HuH-7 (cell line): ENCODE measurements at regions not wholly inside any gene's neighbourhood (a gene's known extent, or its start where the extent isn't known, plus 50 kb on each side); places are given as distances from the start of the nearest gene placed in this dataset.

ENCODE experiments used
- DNase-seq: peaks from one replicate; pipeline ENCODE4 v3.0.0; 2011; ENCODE audit warnings: low spot score

- no peak for DNase-seq
Measured at GRCh38 chr12:92299744-92300143, 154.1 kb upstream of the BTG1 start.

- DNase-seq, result no peak
Measured at GRCh38 chr12:92299344-92299743, 153.7 kb upstream of the BTG1 start.

- no peak for DNase-seq
Measured at GRCh38 chr12:92297932-92298696, 152.5 kb upstream of the BTG1 start.

GRCh38 chr12:92297405-92297804 lies 151.8 kb upstream of the BTG1 start:
- no peak for DNase-seq

- DNase-seq, result no peak
Measured at GRCh38 chr12:92295523-92295922, 149.9 kb upstream of the BTG1 start.

GRCh38 chr12:92294676-92295440 lies 149.2 kb upstream of the BTG1 start:
- no peak for DNase-seq

- no peak for DNase-seq
Measured at GRCh38 chr12:92292016-92292415, 146.4 kb upstream of the BTG1 start.

- no peak for DNase-seq
Measured at GRCh38 chr12:92290886-92291285, 145.2 kb upstream of the BTG1 start.

GRCh38 chr12:92290350-92290695 lies 144.7 kb upstream of the BTG1 start:
- no peak for DNase-seq

DNA sequence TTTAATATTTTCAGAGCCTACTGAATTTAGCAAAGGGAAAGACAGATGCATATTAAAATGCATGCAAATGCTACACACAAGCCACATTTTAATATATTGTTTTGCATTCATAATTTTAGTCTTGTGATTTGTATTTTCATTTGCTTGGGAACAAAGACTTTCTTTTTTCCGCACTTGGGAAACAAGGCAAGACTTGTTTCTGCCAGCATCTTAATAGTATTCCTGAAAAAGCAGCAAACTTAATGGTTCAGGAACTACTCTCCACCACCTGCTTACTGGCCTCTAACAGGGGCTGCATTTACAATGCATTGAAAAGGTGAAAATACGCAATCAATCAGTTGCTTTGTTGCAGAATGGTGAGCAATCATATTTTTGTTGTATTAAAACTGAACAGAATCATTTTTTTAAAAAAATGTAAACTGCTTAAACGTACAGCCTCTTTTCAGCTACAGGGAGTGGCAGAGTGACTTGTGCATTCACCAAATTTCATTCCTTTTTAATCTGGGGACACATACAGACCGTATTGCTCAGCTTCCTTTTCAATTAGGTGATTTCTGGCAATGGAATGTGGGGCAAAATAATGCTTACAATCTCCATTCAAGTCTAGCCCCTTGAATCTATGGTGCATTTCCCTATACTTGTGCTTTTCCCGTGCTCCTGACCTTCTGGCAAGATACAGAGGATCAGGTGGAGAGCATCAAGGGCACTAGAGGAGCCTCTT lies 144.1 kb upstream of the BTG1 start:
- DNase-seq, result no peak

DNA sequence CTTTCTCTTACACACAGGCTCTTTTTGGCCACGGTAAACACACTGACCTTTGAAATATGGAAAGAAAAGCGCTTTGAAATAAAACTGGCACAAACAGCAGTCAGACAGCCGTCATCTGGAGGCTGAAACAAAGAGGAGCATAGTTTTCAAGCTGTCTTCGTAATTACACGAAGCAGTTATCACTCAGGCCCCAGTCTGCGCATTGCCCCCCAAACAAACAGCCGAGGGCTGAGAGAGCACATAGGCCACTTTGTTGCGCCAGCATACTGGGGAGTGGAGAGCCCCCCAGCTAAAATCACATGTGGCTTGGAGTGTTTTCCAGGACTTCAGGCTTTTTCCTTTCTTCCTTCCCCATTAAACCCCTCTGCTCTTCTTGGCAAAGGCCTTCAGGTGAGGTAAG lies 142.9 kb upstream of the BTG1 start:
- DNase-seq, result no peak

DNA sequence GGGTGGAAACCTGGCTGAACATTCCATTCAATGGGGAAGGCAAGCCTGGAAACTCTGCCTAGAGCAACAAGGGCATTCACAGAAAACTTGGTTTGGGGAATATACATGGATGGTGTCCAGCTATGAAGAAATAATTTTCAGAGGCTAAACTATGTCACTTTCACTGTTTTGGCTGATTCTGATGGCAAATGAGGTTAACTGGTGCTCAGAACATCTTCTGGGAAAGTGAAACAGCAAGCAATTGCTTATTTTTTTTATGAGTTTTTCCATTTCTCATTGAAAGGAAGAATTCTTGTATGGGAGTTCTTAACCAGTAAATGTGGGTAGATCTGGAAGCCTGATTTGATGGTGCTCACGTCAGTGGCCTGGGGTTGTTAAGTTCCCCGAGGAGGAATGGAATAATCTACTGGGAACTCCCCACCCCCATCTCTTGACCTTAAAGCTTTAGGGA lies 132.8 kb upstream of the BTG1 start:
- no peak for DNase-seq

GRCh38 chr12:92277795-92278194 lies 132.1 kb upstream of the BTG1 start:
- no peak for DNase-seq

DNA sequence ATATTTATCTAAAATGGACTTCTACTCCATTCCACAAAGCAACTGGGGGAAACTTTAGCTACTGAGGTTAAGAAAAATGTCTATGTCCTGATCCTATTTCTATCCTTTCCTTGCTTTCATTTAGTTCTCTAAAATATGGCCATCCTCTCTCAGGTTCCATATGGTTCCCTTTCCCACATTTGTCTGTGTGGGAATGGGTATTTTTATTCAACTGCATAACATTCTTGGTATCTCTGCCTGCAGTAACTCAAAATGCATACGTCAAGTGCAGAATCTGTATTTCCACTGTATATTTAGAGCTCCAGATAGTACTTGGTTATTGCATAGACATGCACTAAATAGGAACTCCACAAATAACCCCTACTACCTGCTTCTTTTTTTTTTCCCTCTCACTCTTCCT lies 130.6 kb upstream of the BTG1 start:
- no peak for DNase-seq

GRCh38 chr12:92275443-92276154 lies 130.0 kb upstream of the BTG1 start:
- no peak for DNase-seq

- no peak for DNase-seq
Measured at GRCh38 chr12:92273076-92273475, 127.4 kb upstream of the BTG1 start.

DNA sequence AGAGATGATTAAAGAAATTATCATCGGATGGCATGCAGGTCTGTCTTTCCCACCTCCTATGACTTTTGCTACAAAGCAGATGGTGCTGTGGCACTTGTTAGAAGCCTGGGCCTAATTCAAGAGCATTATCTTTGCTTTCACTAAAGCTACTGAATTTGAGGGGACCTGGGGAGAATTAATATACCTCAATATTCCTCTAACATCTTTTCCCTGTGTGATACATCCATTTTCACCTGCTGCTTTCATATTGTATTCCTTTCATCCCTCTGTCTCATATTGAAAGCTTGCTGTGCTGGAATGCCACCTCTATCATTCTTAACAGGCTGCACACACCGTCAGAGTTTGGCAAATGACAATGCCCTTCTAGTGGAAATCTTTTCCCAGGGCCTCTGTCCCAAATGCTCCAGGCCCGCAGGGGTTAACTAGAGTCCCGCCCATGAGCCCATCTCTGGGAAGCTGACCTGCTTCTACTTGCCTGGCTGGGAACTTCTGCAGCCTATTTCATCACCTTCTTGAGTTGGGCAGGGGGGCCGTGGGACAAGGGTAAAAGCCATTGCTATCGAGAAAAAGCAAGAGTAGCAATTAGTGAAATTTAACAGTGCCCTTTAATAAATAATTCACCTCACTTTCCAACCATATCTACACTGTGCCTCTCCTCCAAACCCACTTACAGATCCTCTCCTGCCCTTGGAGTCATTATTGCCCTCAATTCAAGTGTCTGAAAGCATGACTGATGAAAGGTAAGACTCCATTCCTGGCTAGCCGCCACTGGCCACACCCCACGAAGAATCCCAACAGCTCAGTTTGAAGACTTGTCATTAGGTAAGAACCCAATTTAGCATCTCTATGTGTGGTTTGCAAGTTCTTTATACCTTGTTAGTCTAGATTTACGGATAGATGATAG lies 126.7 kb upstream of the BTG1 start:
- no peak for DNase-seq

- DNase-seq, result no peak
Measured at GRCh38 chr12:92271341-92271740, 125.7 kb upstream of the BTG1 start.

GRCh38 chr12:92270521-92270920 lies 124.9 kb upstream of the BTG1 start:
- DNase-seq, result no peak

DNA sequence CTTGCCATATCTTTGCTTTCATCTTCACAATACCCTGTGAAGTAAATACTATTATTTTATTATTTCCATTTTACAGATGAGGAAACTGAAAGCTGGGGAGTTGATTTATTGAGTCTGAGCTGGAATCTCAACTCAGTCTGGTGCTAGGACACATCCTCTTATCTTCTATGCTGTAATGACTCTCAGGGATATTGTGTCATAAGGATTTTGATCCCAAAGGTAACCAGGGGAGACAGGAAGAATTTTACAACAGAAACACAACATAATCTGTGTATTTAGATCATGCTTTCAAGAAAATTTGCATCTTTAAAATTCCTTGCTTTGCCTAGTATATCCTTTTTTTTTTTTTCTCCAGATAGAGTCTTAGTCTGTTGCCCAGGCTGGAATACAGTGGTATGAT lies 123.3 kb upstream of the BTG1 start:
- no peak for DNase-seq

GRCh38 chr12:92261692-92262091 lies 116.0 kb upstream of the BTG1 start:
- DNase-seq, result no peak
